GM19455 (cell line): ENCODE measurements at regions not wholly inside any gene's neighbourhood (a gene's known extent, or its start where the extent isn't known, plus 50 kb on each side); places are given as distances from the start of the nearest gene placed in this dataset.

Experiments used
- ATAC-seq: cut with Tn5 transposase; IDR thresholded peaks from one replicate; pipeline ENCODE4 v1.9.1; 2021; ENCODE audit not compliant: unreplicated experiment

GRCh38 chr10:83835945-83836745 is 303.2 kb upstream of the GHITM start:
- no peak for ATAC-seq

GRCh38 chr10:83848677-83849076 is 290.6 kb upstream of the GHITM start:
- ATAC-seq = no peak

- ATAC-seq = no peak
Measured at GRCh38 chr10:83849150-83849549, 290.2 kb upstream of the GHITM start.

GRCh38 chr10:83852146-83852545 is 287.2 kb upstream of the GHITM start:
- no peak for ATAC-seq

- ATAC-seq = no peak
Measured at GRCh38 chr10:83862723-83863122, 276.6 kb upstream of the GHITM start.

GRCh38 chr10:83863283-83863966 is 275.9 kb upstream of the GHITM start:
- ATAC-seq = no peak

GRCh38 chr10:83869898-83870297 is 269.4 kb upstream of the GHITM start:
- no peak for ATAC-seq

- ATAC-seq = peak; percentile 96
Measured at GRCh38 chr10:83871187-83872081, 267.9 kb upstream of the GHITM start.

GRCh38 chr10:83880252-83880791 is 259.0 kb upstream of the GHITM start:
- ATAC-seq = no peak

- ATAC-seq = no peak
Measured at GRCh38 chr10:83881661-83882060, 257.6 kb upstream of the GHITM start.

- no peak for ATAC-seq
Measured at GRCh38 chr10:83886871-83887270, 252.4 kb upstream of the GHITM start.

- ATAC-seq = no peak
Measured at GRCh38 chr10:83892737-83893136, 246.6 kb upstream of the GHITM start.

- ATAC-seq = no peak
Measured at GRCh38 chr10:83896219-83896618, 243.1 kb upstream of the GHITM start.

- no peak for ATAC-seq
Measured at GRCh38 chr10:83897626-83898025, 241.7 kb upstream of the GHITM start.

GRCh38 chr10:83908506-83908905 is 230.8 kb upstream of the GHITM start:
- no peak for ATAC-seq

GRCh38 chr10:83909001-83909400 is 230.3 kb upstream of the GHITM start:
- no peak for ATAC-seq

GRCh38 chr10:83915801-83916200 is 223.5 kb upstream of the GHITM start:
- ATAC-seq = no peak

- peak; percentile 72 for ATAC-seq
Measured at GRCh38 chr10:83917537-83918506, 221.5 kb upstream of the GHITM start.

- no peak for ATAC-seq
Measured at GRCh38 chr10:83919187-83919586, 220.1 kb upstream of the GHITM start.
